GM19043 (cell line): ENCODE measurements at regions not wholly inside any gene's neighbourhood (a gene's known extent, or its start where the extent isn't known, plus 50 kb on each side); places are given as distances from the start of the nearest gene placed in this dataset.

Experiments used
- ATAC-seq: cut with Tn5 transposase; IDR thresholded peaks from one replicate; pipeline ENCODE4 v1.9.1; 2021; ENCODE audit warnings: low read depth; ENCODE audit not compliant: unreplicated experiment

- ATAC-seq = no peak
Observed at GRCh38 chr2:555164-555922, 121.9 kb downstream of the TMEM18 start.

DNA sequence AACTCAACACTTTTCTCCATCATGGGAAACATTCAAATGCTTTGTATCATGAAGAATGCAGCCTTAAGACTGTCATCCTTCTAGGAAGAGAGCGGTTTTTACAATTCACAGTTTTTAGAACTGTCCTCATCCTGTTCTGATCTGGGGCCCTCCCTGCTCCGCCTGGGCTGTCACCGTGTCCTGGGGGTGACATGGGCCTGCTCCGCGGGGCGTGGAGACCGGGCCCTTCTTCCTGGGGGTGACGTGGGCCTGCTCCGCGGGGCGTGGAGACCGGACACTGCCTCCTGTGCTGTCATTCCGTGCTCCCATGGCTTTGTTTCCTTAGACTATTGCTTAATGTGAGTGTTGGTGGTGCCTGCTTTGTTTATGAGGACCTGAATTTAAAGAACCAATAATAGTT, 122.8 kb downstream of the TMEM18 start:
- ATAC-seq = no peak

DNA sequence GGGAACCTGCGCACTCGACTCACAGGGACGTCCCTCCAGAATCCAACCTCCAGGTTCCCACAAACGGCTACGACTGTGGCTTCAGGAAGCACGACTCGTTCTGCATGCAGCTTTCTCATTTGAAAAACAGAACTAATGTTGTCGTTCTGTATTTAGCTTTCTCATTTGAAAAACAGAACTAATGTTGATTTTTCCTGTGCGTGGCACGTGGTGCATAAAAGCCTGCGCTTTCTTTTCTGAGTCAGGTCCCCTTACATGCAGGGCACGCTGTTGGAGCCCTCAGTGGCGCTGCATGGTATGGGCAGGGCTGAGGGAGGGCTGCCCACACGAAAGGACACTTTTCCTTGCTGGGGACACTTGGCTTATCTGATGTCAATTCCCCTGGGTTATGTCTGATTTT, 124.3 kb downstream of the TMEM18 start:
- ATAC-seq = no peak

DNA sequence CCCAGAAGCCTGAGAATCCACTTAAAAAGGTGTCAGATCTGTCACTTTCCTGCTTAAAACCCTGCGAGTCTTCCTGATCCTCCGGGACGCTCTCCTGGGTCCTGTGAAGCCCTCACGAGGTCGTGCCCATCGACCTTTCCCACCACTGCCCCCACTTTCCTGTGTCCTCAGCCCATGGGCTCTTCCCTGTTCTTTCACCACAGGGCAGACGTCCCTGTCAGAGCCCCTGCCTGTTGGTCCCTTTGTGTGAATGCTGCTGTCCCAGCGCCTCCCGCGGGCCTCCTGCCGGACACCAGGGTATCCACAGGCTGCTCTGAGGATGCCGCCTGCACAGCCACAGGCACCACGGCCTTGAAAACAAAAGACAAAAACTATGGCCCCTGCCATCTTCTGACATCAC, 125.6 kb downstream of the TMEM18 start:
- no peak for ATAC-seq

- ATAC-seq = no peak
Observed at GRCh38 chr2:550860-551567, 126.2 kb downstream of the TMEM18 start.

DNA sequence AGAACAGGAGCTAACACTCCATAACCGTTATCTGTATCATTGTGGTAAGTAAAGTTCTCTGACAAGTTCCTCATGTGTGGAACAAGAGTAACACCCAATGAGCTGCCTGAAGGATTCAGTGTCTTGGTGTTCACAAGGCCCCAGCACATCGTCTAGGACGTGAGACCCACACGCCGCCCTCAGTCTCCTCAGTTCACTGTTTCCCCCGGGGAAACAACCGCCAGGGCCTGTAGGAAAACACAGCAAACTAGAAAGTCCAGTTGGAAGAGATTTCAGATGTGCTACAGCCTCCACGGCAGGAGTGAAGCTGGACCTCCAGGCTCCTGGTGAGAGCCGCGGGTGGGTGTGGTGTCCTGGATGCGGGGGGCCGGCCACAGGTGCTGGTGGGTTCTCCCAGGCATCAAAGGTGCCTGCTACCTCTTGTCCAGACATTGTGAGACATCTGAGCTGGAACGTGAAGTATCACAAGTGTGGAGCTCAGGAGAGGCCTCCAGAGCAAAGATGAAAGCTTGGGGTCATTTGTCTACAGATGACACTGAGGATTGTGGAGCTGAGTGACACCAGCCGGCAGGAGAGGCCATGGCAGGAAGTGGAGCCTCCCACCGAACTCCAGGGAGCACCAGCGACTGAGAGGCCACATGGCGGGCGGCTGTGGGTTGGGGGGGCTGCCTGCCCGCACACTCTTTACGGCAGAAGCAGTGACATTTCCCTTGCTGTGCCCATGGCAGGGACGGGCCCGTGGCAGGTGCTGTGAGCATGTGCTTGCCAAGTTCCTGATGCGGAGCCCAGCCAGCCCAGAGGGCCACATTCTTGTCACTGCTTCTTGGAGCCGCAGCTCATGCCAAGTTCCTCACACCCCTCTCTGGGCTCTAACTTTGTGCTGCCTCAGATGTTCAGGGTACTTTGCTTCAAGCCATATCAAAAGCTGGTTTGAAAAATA, 131.2 kb downstream of the TMEM18 start:
- ATAC-seq = no peak

DNA sequence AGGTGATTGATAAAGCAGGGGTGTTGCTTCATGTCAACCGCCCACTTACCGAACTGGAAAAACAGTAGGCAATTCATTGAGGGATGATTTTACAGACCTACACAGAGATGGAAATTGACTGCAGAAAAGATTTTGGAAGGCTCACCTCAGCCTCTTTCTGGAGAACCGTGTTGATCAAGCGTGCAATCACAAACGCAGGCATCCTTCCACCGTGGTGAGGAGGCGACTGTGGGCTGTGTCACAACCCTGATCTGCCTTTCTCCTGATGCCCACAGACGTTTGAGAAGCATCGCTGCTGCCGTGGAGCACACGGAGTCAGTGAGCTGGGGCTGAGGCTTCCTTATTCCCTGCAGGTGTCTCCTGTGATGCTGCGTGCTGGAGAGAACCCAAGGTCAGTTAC, 132.0 kb downstream of the TMEM18 start:
- ATAC-seq = no peak

DNA sequence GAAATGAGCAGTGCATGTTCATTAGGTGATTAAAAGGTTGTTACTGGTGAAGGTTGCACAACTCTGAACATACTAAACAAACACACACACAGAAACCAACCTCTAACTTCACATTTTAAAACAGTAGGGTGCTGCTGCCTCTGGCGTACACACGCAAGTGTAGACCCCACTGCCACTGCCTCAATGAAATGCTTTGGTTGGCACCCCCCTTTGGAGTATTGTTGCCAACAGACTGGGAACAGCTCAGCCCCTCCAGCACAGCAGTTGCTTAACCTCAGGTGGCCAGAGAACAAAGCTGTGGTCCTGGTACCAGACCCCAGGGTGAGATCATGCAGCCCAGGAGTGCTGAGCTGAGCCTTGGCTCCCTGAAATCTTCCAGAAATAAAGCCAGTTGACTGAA, 138.6 kb downstream of the TMEM18 start:
- no peak for ATAC-seq

DNA sequence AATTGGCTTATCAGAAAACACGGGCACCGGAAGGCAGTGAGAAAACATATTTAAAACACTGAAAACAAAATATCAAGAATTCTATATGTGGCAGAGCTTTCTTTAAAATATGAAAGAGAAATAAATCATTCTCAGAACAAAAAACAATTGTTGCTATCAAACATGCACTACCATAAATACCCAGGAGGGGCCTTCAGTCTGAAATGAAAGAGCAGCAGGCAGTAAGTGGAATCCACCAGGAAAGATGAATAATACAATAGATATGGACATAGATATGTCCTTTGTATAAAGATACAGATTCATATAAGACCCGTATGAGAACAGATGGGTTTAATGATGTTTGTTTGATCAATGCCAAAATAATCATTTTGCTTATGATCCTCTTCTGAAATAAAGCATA, 142.0 kb downstream of the TMEM18 start:
- ATAC-seq = no peak

DNA sequence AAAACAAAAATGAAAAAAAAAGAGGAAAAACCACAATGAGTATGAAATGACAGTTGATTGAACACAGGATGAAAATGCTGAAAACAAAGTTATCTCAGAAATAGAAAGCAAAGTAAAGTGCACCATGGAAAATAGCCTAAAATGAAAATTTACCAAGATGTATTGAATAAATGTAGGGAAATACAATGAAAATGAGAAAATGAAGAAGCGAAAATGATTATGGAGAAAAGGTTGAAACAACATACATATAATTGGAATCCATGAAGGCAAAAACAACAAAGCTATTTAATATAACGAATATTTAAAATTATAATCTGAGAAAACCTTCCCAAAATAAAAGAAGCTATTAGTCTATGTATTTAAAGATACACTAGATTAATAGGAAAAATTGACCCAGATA, 147.4 kb downstream of the TMEM18 start:
- no peak for ATAC-seq

GRCh38 chr2:529424-529823, 147.8 kb downstream of the TMEM18 start:
- no peak for ATAC-seq

DNA sequence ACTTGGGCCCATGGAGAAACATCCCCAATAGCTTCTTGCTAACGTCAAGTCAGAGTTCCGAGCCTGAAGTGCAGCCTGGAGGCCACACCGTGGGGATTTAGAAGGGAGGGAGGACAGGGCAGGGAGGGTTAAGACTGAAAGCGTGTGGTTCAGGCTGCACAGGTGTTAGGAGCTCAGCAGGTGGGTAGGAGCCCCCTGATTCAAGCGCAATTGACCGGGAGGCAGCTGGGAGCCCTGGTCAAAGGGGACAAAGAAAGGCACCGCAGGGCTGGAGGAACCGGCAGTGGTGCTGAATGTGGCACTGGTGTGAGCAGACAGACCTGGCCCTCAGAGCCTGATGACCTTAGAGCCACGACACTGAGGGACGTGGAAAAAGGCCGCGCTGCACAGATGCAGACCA, 149.6 kb downstream of the TMEM18 start:
- no peak for ATAC-seq

DNA sequence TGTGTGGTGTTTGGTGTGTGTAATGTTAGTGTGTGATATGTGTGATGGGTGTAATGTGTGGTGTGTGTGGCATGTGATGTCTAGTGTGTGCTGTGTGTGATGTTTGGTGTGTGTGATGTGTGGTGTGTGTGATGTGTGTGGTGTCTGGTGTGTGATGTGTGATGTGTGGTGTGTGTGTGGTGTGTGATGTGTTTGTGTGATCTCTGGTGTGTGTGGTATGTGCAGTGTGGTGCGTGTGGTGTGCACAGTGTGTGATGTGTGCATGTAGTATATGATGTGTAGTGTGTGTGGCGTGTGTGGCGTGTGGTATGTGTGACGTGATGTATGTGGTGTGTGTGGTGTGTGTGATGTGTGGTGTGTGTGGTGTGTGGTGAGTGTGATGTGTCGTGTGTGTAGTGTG, 150.3 kb downstream of the TMEM18 start:
- no peak for ATAC-seq

GRCh38 chr2:525611-526010, 151.6 kb downstream of the TMEM18 start:
- ATAC-seq = no peak

GRCh38 chr2:525021-525420, 152.2 kb downstream of the TMEM18 start:
- no peak for ATAC-seq

- no peak for ATAC-seq
Observed at GRCh38 chr2:524442-524841, 152.8 kb downstream of the TMEM18 start.

- no peak for ATAC-seq
Observed at GRCh38 chr2:523698-524270, 153.4 kb downstream of the TMEM18 start.

DNA sequence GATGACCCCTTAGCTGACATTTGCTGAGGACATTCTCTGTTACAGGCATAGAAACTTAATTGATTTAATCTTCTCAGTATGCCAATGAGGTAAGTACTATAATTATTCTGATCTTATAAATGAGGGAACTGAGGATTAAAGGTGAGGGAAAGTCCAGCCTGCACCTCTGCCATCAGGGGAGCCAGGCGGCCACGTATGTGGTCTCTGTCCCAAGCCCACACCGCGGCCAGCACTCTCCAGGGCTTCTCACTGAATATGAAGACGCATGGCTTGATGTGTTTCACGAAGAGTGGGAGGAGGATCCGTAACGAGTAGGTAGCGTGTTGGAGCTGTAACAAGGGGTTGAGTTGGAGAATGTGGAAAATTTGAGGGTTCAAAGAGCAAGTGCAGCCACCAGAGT, 154.4 kb downstream of the TMEM18 start:
- no peak for ATAC-seq

DNA sequence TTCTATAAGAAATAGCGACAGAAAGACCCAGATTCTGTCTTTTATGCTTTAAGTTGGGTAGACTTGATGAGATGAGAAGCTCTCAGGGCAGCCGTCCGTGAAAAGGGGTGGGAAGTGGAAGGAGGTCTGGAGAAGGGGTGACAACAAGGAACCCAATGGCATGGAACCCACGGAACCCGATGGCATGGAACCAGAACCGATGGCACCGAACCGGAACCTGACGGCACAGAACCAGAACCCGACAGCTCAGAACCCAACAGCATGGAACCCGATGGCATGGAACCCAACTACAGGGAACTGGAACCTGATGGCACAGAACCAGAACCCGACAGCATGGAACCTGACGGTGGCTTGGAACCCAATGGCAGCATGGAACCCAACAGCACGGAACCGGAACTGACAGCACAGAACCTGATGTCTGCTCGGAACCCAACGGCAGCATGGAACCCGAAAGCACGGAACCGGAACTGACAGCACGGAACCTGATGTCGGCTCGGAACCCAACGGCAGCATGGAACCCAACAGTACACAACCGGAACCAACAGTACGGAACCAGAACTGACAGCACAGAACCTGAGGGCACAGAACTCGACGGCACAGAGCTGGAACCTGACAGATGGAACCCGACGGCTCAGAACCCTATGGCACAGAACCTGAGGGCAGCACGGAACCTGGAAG, 155.2 kb downstream of the TMEM18 start:
- ATAC-seq = no peak

DNA sequence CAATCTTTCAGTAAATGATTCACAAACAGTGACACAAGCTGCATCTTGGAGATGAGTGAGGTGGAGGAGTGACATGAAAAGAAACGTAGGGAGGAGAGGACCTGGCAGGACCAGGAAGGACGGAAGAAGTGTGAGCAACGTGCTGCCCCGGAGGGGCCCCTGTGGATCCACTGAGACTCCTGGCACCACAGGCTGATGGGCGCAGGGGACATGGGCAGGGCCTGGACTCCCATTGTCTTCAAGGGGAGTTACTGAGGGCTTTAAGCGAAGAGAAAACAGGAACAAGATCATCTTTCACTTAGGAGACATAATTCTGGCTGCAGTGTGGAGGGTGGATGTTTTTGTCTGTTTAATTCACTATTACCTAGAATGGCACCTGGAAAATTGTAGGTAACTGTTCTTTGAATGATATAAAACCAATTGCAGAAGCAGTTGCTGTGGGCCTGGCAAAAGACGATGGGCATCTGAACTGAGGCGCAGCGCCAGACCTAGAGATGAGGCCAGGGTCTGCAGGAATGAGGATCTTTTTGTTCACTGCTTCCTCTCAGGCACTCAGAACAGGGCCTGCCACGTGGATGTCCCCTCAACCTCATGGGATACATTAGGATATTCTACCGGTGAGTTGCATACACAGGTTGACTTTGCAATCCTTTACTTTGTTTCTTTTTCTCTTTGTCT, 156.4 kb downstream of the TMEM18 start:
- no peak for ATAC-seq
